Stomach (tissue), 8 donors: ENCODE measurements at regions not wholly inside any gene's neighbourhood (a gene's known extent, or its start where the extent isn't known, plus 50 kb on each side); places are given as distances from the start of the nearest gene placed in this dataset.
"Not testable (repeated sequence)": the region's sequence is repeated elsewhere in the genome, so short reads cannot be mapped to it uniquely, and the experiment has no call there.

ENCODE experiments used
- DNase-seq, 2 donors: peaks; one replicate each; pipeline versions ENCODE4 v3.0.0 to v3.0.0-alpha.2; 2013 to 2019
- H3K27ac ChIP-seq, 5 donors: fragments of 200-600 bp in 4 of 5; sonication (generic) in 4 of 5; one replicate each; pipeline ENCODE4 v1.5.1; 2013 to 2019; ENCODE audit warnings: mild to moderate bottlenecking in 1 of 5, moderate library complexity in 1 of 5
- H3K27me3 ChIP-seq, 3 donors: fragments of 200-600 bp; sonication (generic); one replicate each; pipeline ENCODE4 v1.5.1; 2017 to 2019; ENCODE audit warnings: mixed run types in 1 of 3
- H3K36me3 ChIP-seq, 4 donors: fragments of 200-600 bp; sonication (generic); 1 replicate in 3 of 4; 2 replicates in 1 of 4; pipeline ENCODE4 v1.5.1; 2016 to 2019
- H3K4me1 ChIP-seq, 4 donors: fragments of 200-600 bp; sonication (generic); one replicate each; pipeline ENCODE4 v1.5.1; 2016 to 2019
- H3K4me3 ChIP-seq, 4 donors: fragments of 200-600 bp; sonication (generic) in 3 of 4; one replicate each; pipeline ENCODE4 v1.5.1; 2016 to 2019; ENCODE audit warnings: mild to moderate bottlenecking in 1 of 4
- H3K9me3 ChIP-seq, 4 donors: fragments of 200-600 bp; sonication (generic); one replicate each; pipeline ENCODE4 v1.5.1; 2016 to 2019
- CTCF ChIP-seq, 7 experiments: fragments of 450-650 bp in 4 of 7; fragments of 200-600 bp in 3 of 7; sonication (generic) in 3 of 7; IDR thresholded peaks; one replicate each; pipeline ENCODE4 v1.5.1; 2016 to 2019; ENCODE audit warnings: antibody characterized with exemption in 7 of 7, control low read depth in 2 of 7, mild to moderate bottlenecking in 1 of 7
- EP300 ChIP-seq: sonication (generic); formaldehyde crosslinking; IDR thresholded peaks from one replicate; pipeline ENCODE4 v1.6.1; 2017; ENCODE audit warnings: antibody characterized with exemption
- POLR2A ChIP-seq, 4 donors: fragments of 450-650 bp; IDR thresholded peaks; one replicate each; pipeline ENCODE4 v1.6.1; 2016; ENCODE audit warnings: antibody characterized with exemption in 4 of 4, control low read depth in 2 of 4, mild to moderate bottlenecking in 1 of 4, moderate library complexity in 1 of 4
- POLR2AphosphoS5 ChIP-seq, 3 donors: sonication (generic); formaldehyde crosslinking; IDR thresholded peaks; one replicate each; pipeline ENCODE4 v1.6.1; 2016; ENCODE audit warnings: antibody characterized with exemption in 3 of 3
- WGBS, 5 donors: extraction: QIAGEN DNeasy Blood & Tissue Kit in 3 of 5; methylation state at CpG; one replicate each; pipeline versions ENCODE4 v1.1.5 to v1.1.7; 2013 to 2018; 5-methylcytosine and 5-hydroxymethylcytosine counted together
- intact Hi-C: fragments of 100-400 bp; cut with DNase I; formaldehyde crosslinking; loops from one replicate; pipeline ENCODE4 v1.15.1; 2023; ENCODE audit warnings: low total_unique reads
- donor health status: healthy with polysubstance abuse.
- donor health status: Bipolar disorder and iron deficiency.
- donor health status: healthy.

- Histone ChIP-seq H3K27ac (no peak overlapping the region), H3K36me3 (no peaks in the 10 kb centered on the region), H3K4me1 (no peaks in the 10 kb centered on the region), H3K4me3 (no peak overlapping the region), H3K27me3 (peaks cover 0 to 46% (median 0%) of the 10 kb centered on the region in 3 donors), H3K9me3 (no peaks in the 10 kb centered on the region)
- 58 to 66% (median 64%) methylated on average over 18 of the region's 18 CpGs for WGBS, 5 donors
- peak in 1 of 2 donors; percentile 58 for DNase-seq
- intact Hi-C loops, result no loop called here
- no peak for TF ChIP-seq EP300
- TF ChIP-seq CTCF (IDR thresholded peaks at IDR 0.05), result no peak
Observed at GRCh38 chr16:87033541-87034300, 283.5 kb downstream of the C16orf95 start.

GRCh38 chr16:87034317-87034716, 282.9 kb downstream of the C16orf95 start:
- Histone ChIP-seq H3K9me3 (no peaks in the 10 kb centered on the region), H3K27me3 (peaks cover 0 to 51% (median 0%) of the 10 kb centered on the region in 3 donors), H3K4me3 (no peak overlapping the region), H3K36me3 (no peaks in the 10 kb centered on the region), H3K27ac (no peak overlapping the region), H3K4me1 (no peaks in the 10 kb centered on the region)
- TF ChIP-seq EP300 (no peak), POLR2AphosphoS5 (IDR thresholded peaks at IDR 0.05) (no peak), CTCF (IDR thresholded peaks at IDR 0.05) (no peak), POLR2A (IDR thresholded peaks at IDR 0.05) (no peak)
- DNase-seq, result no peak
- intact Hi-C loops, result no loop called here
- WGBS, 5 donors, result 48 to 61% (median 58%) methylated on average over 4 of the region's 4 CpGs

GRCh38 chr16:87035053-87035452, 282.1 kb downstream of the C16orf95 start:
- WGBS, 5 donors, result 82 to 91% (median 87%) methylated on average over 7 of the region's 7 CpGs
- Histone ChIP-seq H3K4me3 (no peak overlapping the region), H3K27ac (no peak overlapping the region), H3K4me1 (no peaks in the 10 kb centered on the region), H3K27me3 (peaks cover 0 to 55% (median 6%) of the 10 kb centered on the region in 3 donors), H3K9me3 (no peaks in the 10 kb centered on the region), H3K36me3 (no peaks in the 10 kb centered on the region)
- TF ChIP-seq POLR2A (IDR thresholded peaks at IDR 0.05) (no peak), POLR2AphosphoS5 (IDR thresholded peaks at IDR 0.05) (no peak)
- DNase-seq, result no peak
- intact Hi-C loops, result no loop called here

GRCh38 chr16:87037012-87037411, 280.2 kb downstream of the C16orf95 start:
- Histone ChIP-seq H3K27me3 (peaks cover 0 to 68% (median 7%) of the 10 kb centered on the region in 3 donors), H3K36me3 (no peaks in the 10 kb centered on the region), H3K9me3 (no peaks in the 10 kb centered on the region), H3K4me3 (no peak overlapping the region), H3K27ac (no peak overlapping the region), H3K4me1 (no peaks in the 10 kb centered on the region)
- WGBS, 5 donors, result 73 to 90% (median 79%) methylated on average over 7 of the region's 7 CpGs
- intact Hi-C loops, result no loop called here
- no peak for DNase-seq
- TF ChIP-seq POLR2A (IDR thresholded peaks at IDR 0.05) (no peak), CTCF (IDR thresholded peaks at IDR 0.05) (no peak), EP300 (no peak), POLR2AphosphoS5 (IDR thresholded peaks at IDR 0.05) (no peak)

- DNase-seq, H3K9me3 ChIP-seq, H3K36me3 ChIP-seq, intact Hi-C loops, H3K4me3 ChIP-seq, H3K27ac ChIP-seq: not testable (repeated sequence)
- WGBS, 5 donors, result 55 to 69% (median 61%) methylated on average over 3 of the region's 3 CpGs
- Histone ChIP-seq H3K4me1 (peaks cover 0 to 13% (median 4%) of the 10 kb centered on the region in 4 donors), H3K27me3 (peaks cover 0 to 68% (median 11%) of the 10 kb centered on the region in 3 donors)
Observed at GRCh38 chr16:87038528-87038927, 278.7 kb downstream of the C16orf95 start.
